Activated CD8-positive, alpha-beta memory T cell treated with anti-CD3 and anti-CD28 coated beads for 24 hours (primary cell): ENCODE measurements at regions not wholly inside any gene's neighbourhood (a gene's known extent, or its start where the extent isn't known, plus 50 kb on each side); places are given as distances from the start of the nearest gene placed in this dataset.
"Not testable (repeated sequence)": the region's sequence is repeated elsewhere in the genome, so short reads cannot be mapped to it uniquely, and the experiment has no call there.

Experiments used
- DNase-seq: peaks from one replicate; pipeline ENCODE4 v3.0.0-alpha.2; 2020

GRCh38 chr2:153420394-153420793 is 58.2 kb downstream of the RPRM start:
- DNase-seq = no peak

- DNase-seq = no peak
Observed at GRCh38 chr2:153417077-153417476, 61.5 kb downstream of the RPRM start.

- no peak for DNase-seq
Observed at GRCh38 chr2:153416071-153416470, 62.5 kb downstream of the RPRM start.

- DNase-seq = no peak
Observed at GRCh38 chr2:153408710-153409385, 69.7 kb downstream of the RPRM start.

- DNase-seq = no peak
Observed at GRCh38 chr2:153405196-153405595, 73.4 kb downstream of the RPRM start.

- DNase-seq = no peak
Observed at GRCh38 chr2:153404792-153405191, 73.8 kb downstream of the RPRM start.

- DNase-seq = no peak
Observed at GRCh38 chr2:153403940-153404339, 74.6 kb downstream of the RPRM start.

GRCh38 chr2:153403352-153403751 is 75.2 kb downstream of the RPRM start:
- DNase-seq = not testable (repeated sequence)

- no peak for DNase-seq
Observed at GRCh38 chr2:153394686-153395085, 83.9 kb downstream of the RPRM start.

- no peak for DNase-seq
Observed at GRCh38 chr2:153394247-153394646, 84.3 kb downstream of the RPRM start.

GRCh38 chr2:153393518-153393917 is 85.0 kb downstream of the RPRM start:
- no peak for DNase-seq

GRCh38 chr2:153391131-153391530 is 87.4 kb downstream of the RPRM start:
- DNase-seq = no peak

GRCh38 chr2:153388246-153388645 is 90.3 kb downstream of the RPRM start:
- no peak for DNase-seq

GRCh38 chr2:153387203-153387602 is 91.4 kb downstream of the RPRM start:
- no peak for DNase-seq

- no peak for DNase-seq
Observed at GRCh38 chr2:153386481-153386897, 92.1 kb downstream of the RPRM start.

GRCh38 chr2:153373510-153374279 is 104.9 kb downstream of the RPRM start:
- no peak for DNase-seq

- DNase-seq = no peak
Observed at GRCh38 chr2:153360239-153360638, 118.3 kb downstream of the RPRM start.

- DNase-seq = no peak
Observed at GRCh38 chr2:153354377-153354776, 124.2 kb downstream of the RPRM start.

GRCh38 chr2:153349603-153350002 is 129.0 kb downstream of the RPRM start:
- DNase-seq = no peak

GRCh38 chr2:153347818-153348495 is 130.6 kb downstream of the RPRM start:
- DNase-seq = no peak

- no peak for DNase-seq
Observed at GRCh38 chr2:153320879-153321278, 157.7 kb downstream of the RPRM start.

- DNase-seq = no peak
Observed at GRCh38 chr2:153311432-153311831, 167.1 kb downstream of the RPRM start.

- no peak for DNase-seq
Observed at GRCh38 chr2:153308466-153308865, 170.1 kb downstream of the RPRM start.

- DNase-seq = no peak
Observed at GRCh38 chr2:153307223-153307622, 171.3 kb downstream of the RPRM start.
